Gastroesophageal sphincter (tissue), 4 donors: ENCODE measurements at regions not wholly inside any gene's neighbourhood (a gene's known extent, or its start where the extent isn't known, plus 50 kb on each side); places are given as distances from the start of the nearest gene placed in this dataset.

Source experiments
- ATAC-seq: fragments of 150-250 bp; one replicate; pipeline ENCODE4 v1.9.1; 2016; ENCODE audit warnings: mild to moderate bottlenecking, moderate library complexity
- H3K27ac ChIP-seq, 4 donors: fragments of 200-600 bp; sonication (generic) in 3 of 4; 1 replicate in 3 of 4; 2 replicates in 1 of 4; pipeline ENCODE4 v1.5.1; 2016 to 2019
- H3K27me3 ChIP-seq: fragments of 200-600 bp; sonication (generic); one replicate; pipeline ENCODE4 v1.5.1; 2019
- H3K36me3 ChIP-seq, 2 donors: fragments of 200-600 bp; sonication (generic); one replicate each; pipeline ENCODE4 v1.5.1; 2019; ENCODE audit warnings: control low read depth in 1 of 2
- H3K4me1 ChIP-seq, 3 donors: fragments of 200-600 bp; sonication (generic); 1 replicate in 2 of 3; 2 replicates in 1 of 3; pipeline ENCODE4 v1.5.1; 2016 to 2019; ENCODE audit warnings: control low read depth in 2 of 3
- H3K4me3 ChIP-seq, 2 donors: fragments of 200-600 bp; sonication (generic); one replicate each; pipeline ENCODE4 v1.5.1; 2019; ENCODE audit warnings: mild to moderate bottlenecking in 1 of 2, moderate library complexity in 1 of 2
- H3K9me3 ChIP-seq, 3 donors: fragments of 200-600 bp; sonication (generic); one replicate each; pipeline ENCODE4 v1.5.1; 2017 to 2019; ENCODE audit warnings: control low read depth in 2 of 3
- EP300 ChIP-seq: sonication (generic); formaldehyde crosslinking; IDR thresholded peaks from one replicate; pipeline ENCODE4 v1.6.1; 2017; ENCODE audit warnings: antibody characterized with exemption, mild to moderate bottlenecking
- POLR2A ChIP-seq, 2 donors: fragments of 450-650 bp; IDR thresholded peaks; one replicate each; pipeline ENCODE4 v1.6.1; 2017; ENCODE audit warnings: antibody characterized with exemption in 2 of 2, mild to moderate bottlenecking in 2 of 2, moderate library complexity in 1 of 2
- POLR2AphosphoS5 ChIP-seq: sonication (generic); formaldehyde crosslinking; IDR thresholded peaks from one replicate; pipeline ENCODE4 v1.6.1; 2017; ENCODE audit warnings: antibody characterized with exemption
- WGBS, 2 donors: methylation state at CpG; one replicate each; pipeline ENCODE4 v1.1.5; 2018; ENCODE audit warnings: low coverage in 1 of 2; 5-methylcytosine and 5-hydroxymethylcytosine counted together
- TF ChIP-seq, protein P1 (sequence below), 4 experiments: fragments of 200-600 bp in 2 of 4; fragments of 450-650 bp in 2 of 4; sonication (generic) in 1 of 4; IDR thresholded peaks; one replicate each; pipeline ENCODE4 v1.5.1; 2017 to 2019; ENCODE audit warnings: antibody characterized with exemption in 4 of 4, mild to moderate bottlenecking in 2 of 4, moderate library complexity in 2 of 4

DNA sequence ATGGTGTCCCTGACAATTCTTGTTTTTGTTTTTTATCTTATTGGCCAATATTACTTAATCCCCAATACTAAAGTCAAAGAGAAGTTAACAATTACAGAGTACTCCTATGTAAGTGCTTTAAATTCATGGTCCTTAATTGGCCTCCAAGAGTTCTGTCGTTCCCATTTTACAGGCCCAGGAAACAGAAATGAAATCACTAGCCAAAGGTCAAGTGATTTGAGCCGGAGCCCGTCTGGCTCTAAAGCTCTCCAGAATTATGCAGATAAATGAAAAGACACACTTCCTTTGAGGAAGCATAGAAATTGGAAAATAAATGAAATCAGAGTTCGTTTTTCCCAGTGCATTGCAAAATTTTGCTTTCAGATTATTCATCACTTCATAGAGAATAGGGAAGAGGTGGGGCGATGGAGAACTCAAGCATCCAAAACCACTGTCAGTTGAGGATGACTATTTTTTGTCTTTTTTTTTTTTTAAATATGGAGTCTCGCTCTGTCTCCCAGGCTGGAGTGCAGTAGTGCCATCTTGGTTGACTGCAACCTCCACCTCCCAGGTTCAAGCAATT is 78.5 kb downstream of the MAP1LC3B2 start:
- Histone ChIP-seq H3K27me3 (no peaks in the 10 kb centered on the region), H3K27ac (no peak overlapping the region), H3K4me3 (no peak overlapping the region), H3K4me1 (no peaks in the 10 kb centered on the region), H3K9me3 (no peaks in the 10 kb centered on the region), H3K36me3 (no peaks in the 10 kb centered on the region)
- ATAC-seq: peak; percentile 62
- 33 to 60% methylated on average over 4 to 5 of the region's 6 CpGs for WGBS, 2 donors
- TF ChIP-seq EP300 (no peak), POLR2AphosphoS5 (no peak), POLR2A (IDR thresholded peaks at IDR 0.05) (no peak)
- TF ChIP-seq, protein P1, sequence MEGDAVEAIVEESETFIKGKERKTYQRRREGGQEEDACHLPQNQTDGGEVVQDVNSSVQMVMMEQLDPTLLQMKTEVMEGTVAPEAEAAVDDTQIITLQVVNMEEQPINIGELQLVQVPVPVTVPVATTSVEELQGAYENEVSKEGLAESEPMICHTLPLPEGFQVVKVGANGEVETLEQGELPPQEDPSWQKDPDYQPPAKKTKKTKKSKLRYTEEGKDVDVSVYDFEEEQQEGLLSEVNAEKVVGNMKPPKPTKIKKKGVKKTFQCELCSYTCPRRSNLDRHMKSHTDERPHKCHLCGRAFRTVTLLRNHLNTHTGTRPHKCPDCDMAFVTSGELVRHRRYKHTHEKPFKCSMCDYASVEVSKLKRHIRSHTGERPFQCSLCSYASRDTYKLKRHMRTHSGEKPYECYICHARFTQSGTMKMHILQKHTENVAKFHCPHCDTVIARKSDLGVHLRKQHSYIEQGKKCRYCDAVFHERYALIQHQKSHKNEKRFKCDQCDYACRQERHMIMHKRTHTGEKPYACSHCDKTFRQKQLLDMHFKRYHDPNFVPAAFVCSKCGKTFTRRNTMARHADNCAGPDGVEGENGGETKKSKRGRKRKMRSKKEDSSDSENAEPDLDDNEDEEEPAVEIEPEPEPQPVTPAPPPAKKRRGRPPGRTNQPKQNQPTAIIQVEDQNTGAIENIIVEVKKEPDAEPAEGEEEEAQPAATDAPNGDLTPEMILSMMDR (IDR thresholded peaks at IDR 0.05): no peak

DNA sequence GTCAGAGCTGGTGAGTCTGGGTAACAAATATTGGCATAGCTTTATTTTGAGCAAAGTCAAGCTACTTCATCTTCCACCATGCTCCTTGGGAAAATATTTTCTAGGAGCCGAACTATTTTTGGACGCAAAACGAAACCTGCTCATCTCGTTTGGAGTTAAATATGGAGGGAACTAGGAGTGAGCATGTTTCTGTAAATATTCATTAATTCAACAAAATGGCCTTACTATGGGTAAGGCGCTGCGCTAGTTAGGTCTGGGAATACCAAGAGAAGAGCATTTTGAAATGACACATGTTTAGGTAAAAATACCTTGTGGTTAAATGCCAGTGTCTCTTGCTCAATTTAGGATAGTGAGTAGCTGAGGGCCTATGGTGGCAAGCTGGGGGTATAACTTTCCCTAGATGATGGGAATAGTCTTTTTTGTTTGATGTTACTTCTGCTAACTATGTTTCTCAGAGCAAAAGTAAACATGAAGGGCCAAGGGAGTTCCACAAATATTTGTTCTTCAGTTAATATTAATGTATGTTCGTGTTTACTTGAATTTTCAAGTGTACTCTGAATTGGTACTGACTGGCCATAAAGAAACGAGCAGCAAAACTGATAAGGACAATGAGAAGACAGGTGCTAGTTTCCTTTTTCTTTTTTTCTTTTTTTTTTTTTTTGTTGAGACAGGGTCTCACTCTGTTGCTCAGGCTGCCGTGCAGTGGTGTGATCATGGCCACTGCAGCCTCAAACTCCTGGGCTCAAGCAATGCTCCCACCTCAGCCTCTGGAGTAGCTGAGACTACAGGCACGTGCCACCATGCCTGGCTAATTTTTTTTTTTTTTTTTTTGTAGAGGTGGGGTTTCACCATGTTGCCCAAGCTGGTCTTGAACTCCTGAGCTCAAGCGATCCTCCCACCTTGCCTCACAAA is 77.7 kb downstream of the MAP1LC3B2 start:
- H3K27ac ChIP-seq: no peak overlapping the region
- no peaks in the 10 kb centered on the region for H3K36me3 ChIP-seq
- no peak for ATAC-seq
- no peaks in the 10 kb centered on the region for H3K27me3 ChIP-seq
- TF ChIP-seq, protein P1 (IDR thresholded peaks at IDR 0.05): no peak
- TF ChIP-seq POLR2A (IDR thresholded peaks at IDR 0.05) (no peak), POLR2AphosphoS5 (no peak), EP300 (no peak)
- H3K4me3 ChIP-seq: no peak overlapping the region
- WGBS, 2 donors: 86 to 92% methylated on average over 9 to 11 of the region's 11 CpGs
- H3K4me1 ChIP-seq: no peaks in the 10 kb centered on the region
- no peaks in the 10 kb centered on the region for H3K9me3 ChIP-seq

DNA sequence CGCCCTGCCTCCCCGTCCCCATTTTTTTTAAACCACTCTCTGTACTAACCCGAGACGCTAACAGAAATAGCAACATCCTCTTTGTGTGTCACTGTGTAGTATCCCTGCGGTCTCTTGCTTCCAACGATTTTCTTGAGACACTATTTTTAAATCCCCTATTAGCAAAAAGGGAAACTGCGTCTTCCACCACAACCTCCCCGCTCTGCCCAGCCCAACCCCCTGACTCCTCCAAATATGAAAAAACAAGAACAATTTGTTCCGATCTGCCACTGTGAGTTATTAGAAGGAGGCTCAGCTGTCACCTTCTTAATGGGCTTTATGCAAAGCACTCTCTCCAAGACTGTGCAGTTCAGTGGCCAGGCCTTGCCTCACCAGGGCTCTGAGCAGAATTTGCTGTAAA is 76.3 kb downstream of the MAP1LC3B2 start:
- WGBS, 2 donors: 55 to 83% methylated on average over 6 to 8 of the region's 9 CpGs

DNA sequence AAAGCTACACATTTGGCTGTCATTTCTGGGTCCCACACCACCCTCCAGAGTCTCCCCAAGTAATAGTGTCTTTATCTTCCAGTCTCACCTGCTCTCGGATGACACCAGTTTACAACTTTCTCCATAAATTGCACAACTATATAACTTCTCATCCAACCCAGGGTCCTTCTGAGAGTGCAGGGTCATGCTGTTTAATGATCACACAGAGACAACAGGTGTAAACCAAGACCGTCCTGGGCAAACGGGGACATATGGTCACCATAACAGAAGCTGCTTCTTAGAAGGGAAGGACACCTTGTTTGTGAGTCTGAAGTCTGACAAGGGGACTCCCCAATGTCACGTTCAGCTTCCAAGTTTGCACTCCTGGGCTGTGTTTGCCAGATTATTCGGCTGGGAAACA is 74.3 kb downstream of the MAP1LC3B2 start:
- no peaks in the 10 kb centered on the region for H3K27me3 ChIP-seq
- H3K4me1 ChIP-seq: no peaks in the 10 kb centered on the region
- H3K4me3 ChIP-seq: no peak overlapping the region
- no peaks in the 10 kb centered on the region for H3K36me3 ChIP-seq
- WGBS, 2 donors: 62 to 89% methylated on average over 3 of the region's 5 CpGs
- no peak overlapping the region for H3K27ac ChIP-seq
- ATAC-seq: no peak
- no peaks in the 10 kb centered on the region for H3K9me3 ChIP-seq
- TF ChIP-seq POLR2A (IDR thresholded peaks at IDR 0.05) (no peak), EP300 (no peak)
- TF ChIP-seq, protein P1 (IDR thresholded peaks at IDR 0.05): no peak

More for the DNA sequence above, 76.3 kb downstream of the MAP1LC3B2 start:
- Histone ChIP-seq H3K4me3 (no peak overlapping the region), H3K9me3 (no peaks in the 10 kb centered on the region), H3K4me1 (no peaks in the 10 kb centered on the region), H3K27ac (no peak overlapping the region), H3K27me3 (no peaks in the 10 kb centered on the region), H3K36me3 (no peaks in the 10 kb centered on the region)
- TF ChIP-seq POLR2AphosphoS5 (no peak), EP300 (no peak), POLR2A (IDR thresholded peaks at IDR 0.05) (no peak)
- TF ChIP-seq, protein P1 (IDR thresholded peaks at IDR 0.05): no peak
- ATAC-seq: peak; percentile 48

DNA sequence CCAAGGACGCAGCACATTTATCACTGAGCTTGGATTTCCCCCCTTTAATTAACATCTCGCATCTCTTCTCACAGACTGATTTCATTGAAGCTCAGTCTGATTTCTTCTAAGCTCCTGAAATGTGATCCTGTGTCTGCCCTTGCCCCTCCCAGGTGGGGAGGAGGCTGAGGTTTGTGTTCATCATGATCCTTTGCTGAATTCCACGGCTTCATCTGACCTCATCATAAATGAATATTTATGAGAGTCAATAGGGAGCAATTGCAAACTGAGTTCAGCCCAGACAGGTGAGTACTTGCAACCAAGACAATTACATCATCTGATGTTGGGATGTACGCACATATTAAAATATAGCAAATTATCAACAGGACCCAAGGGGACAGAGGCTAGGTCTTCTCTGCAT is 72.4 kb downstream of the MAP1LC3B2 start:
- Histone ChIP-seq H3K4me1 (no peaks in the 10 kb centered on the region), H3K36me3 (no peaks in the 10 kb centered on the region), H3K27me3 (no peaks in the 10 kb centered on the region), H3K4me3 (no peak overlapping the region), H3K9me3 (no peaks in the 10 kb centered on the region), H3K27ac (no peak overlapping the region)
- no peak for ATAC-seq
- WGBS, 2 donors: 89 to 90% methylated on average over 3 to 4 of the region's 4 CpGs
- no peak for TF ChIP-seq POLR2AphosphoS5
- TF ChIP-seq, protein P1 (IDR thresholded peaks at IDR 0.05): no peak
- no peak for TF ChIP-seq POLR2A (IDR thresholded peaks at IDR 0.05)
- TF ChIP-seq EP300: no peak
